Activated T-helper 1 cell treated with anti-CD3 and anti-CD28 coated beads, Interleukin-12 subunit alpha, Interleukin-12 subunit beta, Interleukin-2, Interleukin-4 antibody, amounts not matched to agents 30 ng/mL and 10 ng/mL and 1 ng/mL, durations not matched to agents 14 hours and 24 hours and 36 hours (primary cell): ENCODE measurements at regions not wholly inside any gene's neighbourhood (a gene's known extent, or its start where the extent isn't known, plus 50 kb on each side); places are given as distances from the start of the nearest gene placed in this dataset.
"Not testable (repeated sequence)": the region's sequence is repeated elsewhere in the genome, so short reads cannot be mapped to it uniquely, and the experiment has no call there.

Experiments
- DNase-seq: peaks from one replicate; pipeline ENCODE4 v3.0.0; 2021; ENCODE audit warnings: low spot score
- H3K27ac Mint-ChIP-seq: one replicate; pipeline ENCODE4 v1.8.0; 2021; ENCODE audit warnings: mild to moderate bottlenecking, mixed read lengths
- H3K27me3 Mint-ChIP-seq: one replicate; pipeline ENCODE4 v1.8.0; 2022; ENCODE audit warnings: mild to moderate bottlenecking, moderate library complexity, mixed read lengths; ENCODE audit not compliant: insufficient read depth
- H3K36me3 Mint-ChIP-seq: one replicate; pipeline ENCODE4 v1.8.0; 2021; ENCODE audit warnings: low read depth, mixed read lengths
- H3K4me1 Mint-ChIP-seq: one replicate; pipeline ENCODE4 v1.8.0; 2021; ENCODE audit warnings: low read depth, mixed read lengths
- H3K4me3 Mint-ChIP-seq: one replicate; pipeline ENCODE4 v1.8.0; 2021; ENCODE audit warnings: mild to moderate bottlenecking, moderate library complexity, mixed read lengths
- H3K9me3 Mint-ChIP-seq: one replicate; pipeline ENCODE4 v1.8.0; 2021; ENCODE audit warnings: mixed read lengths
- intact Hi-C: fragments of 100-400 bp; cut with micrococcal nuclease; formaldehyde crosslinking; loops from one replicate; pipeline ENCODE4 v1.15.1; 2024

GRCh38 chr10:124321433-124322089 lies 97.2 kb downstream of the OAT start:
- intact Hi-C loops: no loop called here
- Mint-ChIP-seq H3K9me3 (no peaks in the 10 kb centered on the region), H3K27ac (peak overlapping the region; percentile 44), H3K36me3 (no peaks in the 10 kb centered on the region), H3K4me3 (no peak overlapping the region), H3K4me1 (no peaks in the 10 kb centered on the region), H3K27me3 (no peaks in the 10 kb centered on the region)
- no peak for DNase-seq

GRCh38 chr10:124320778-124321432 lies 97.8 kb downstream of the OAT start:
- no peak overlapping the region for H3K4me3 Mint-ChIP-seq
- no peaks in the 10 kb centered on the region for H3K27me3 Mint-ChIP-seq
- intact Hi-C loops: no loop called here
- no peaks in the 10 kb centered on the region for H3K4me1 Mint-ChIP-seq
- DNase-seq: no peak
- no peaks in the 10 kb centered on the region for H3K36me3 Mint-ChIP-seq
- H3K27ac Mint-ChIP-seq: no peak overlapping the region
- H3K9me3 Mint-ChIP-seq: no peaks in the 10 kb centered on the region

- Mint-ChIP-seq H3K9me3 (peaks cover 4% of the 10 kb centered on the region), H3K27ac (no peak overlapping the region), H3K4me3 (no peak overlapping the region), H3K27me3 (no peaks in the 10 kb centered on the region), H3K4me1 (no peaks in the 10 kb centered on the region), H3K36me3 (no peaks in the 10 kb centered on the region)
- no peak for DNase-seq
- intact Hi-C loops: no loop called here
Observed at GRCh38 chr10:124319926-124320391, 98.8 kb downstream of the OAT start.

- DNase-seq, intact Hi-C loops, H3K4me3 Mint-ChIP-seq, H3K4me1 Mint-ChIP-seq, H3K27ac Mint-ChIP-seq, H3K36me3 Mint-ChIP-seq, H3K27me3 Mint-ChIP-seq, H3K9me3 Mint-ChIP-seq: not testable (repeated sequence)
Observed at GRCh38 chr10:124319520-124319919, 99.2 kb downstream of the OAT start.

GRCh38 chr10:124318811-124319210 lies 99.9 kb downstream of the OAT start:
- intact Hi-C loops: no loop called here
- no peak overlapping the region for H3K27ac Mint-ChIP-seq
- H3K9me3 Mint-ChIP-seq: peaks cover 7% of the 10 kb centered on the region
- no peaks in the 10 kb centered on the region for H3K4me1 Mint-ChIP-seq
- DNase-seq: no peak
- H3K36me3 Mint-ChIP-seq: no peaks in the 10 kb centered on the region
- H3K4me3 Mint-ChIP-seq: no peak overlapping the region
- H3K27me3 Mint-ChIP-seq: no peaks in the 10 kb centered on the region

GRCh38 chr10:124318076-124318475 lies 100.6 kb downstream of the OAT start:
- H3K9me3 Mint-ChIP-seq: peaks cover 7% of the 10 kb centered on the region
- peaks cover 1% of the 10 kb centered on the region for H3K27me3 Mint-ChIP-seq
- no peak overlapping the region for H3K4me3 Mint-ChIP-seq
- intact Hi-C loops: no loop called here
- no peak for DNase-seq
- H3K4me1 Mint-ChIP-seq: no peaks in the 10 kb centered on the region
- no peaks in the 10 kb centered on the region for H3K36me3 Mint-ChIP-seq
- H3K27ac Mint-ChIP-seq: no peak overlapping the region

GRCh38 chr10:124316326-124316725 lies 102.4 kb downstream of the OAT start:
- no peak for DNase-seq
- intact Hi-C loops: no loop called here
- Mint-ChIP-seq H3K4me1 (no peaks in the 10 kb centered on the region), H3K27ac (no peak overlapping the region), H3K9me3 (peaks cover 7% of the 10 kb centered on the region), H3K27me3 (peaks cover 1% of the 10 kb centered on the region), H3K4me3 (no peak overlapping the region), H3K36me3 (no peaks in the 10 kb centered on the region)

GRCh38 chr10:124315591-124316270 lies 103.0 kb downstream of the OAT start:
- intact Hi-C loops: no loop called here
- Mint-ChIP-seq H3K27ac (no peak overlapping the region), H3K9me3 (peaks cover 7% of the 10 kb centered on the region), H3K36me3 (no peaks in the 10 kb centered on the region), H3K27me3 (peaks cover 1% of the 10 kb centered on the region), H3K4me3 (no peak overlapping the region), H3K4me1 (no peaks in the 10 kb centered on the region)
- no peak for DNase-seq

- no peaks in the 10 kb centered on the region for H3K4me1 Mint-ChIP-seq
- intact Hi-C loops: no loop called here
Observed at GRCh38 chr10:124313374-124313773, 105.3 kb downstream of the OAT start.

GRCh38 chr10:124308811-124309210 lies 109.9 kb downstream of the OAT start:
- Mint-ChIP-seq H3K27me3 (peaks cover 5% of the 10 kb centered on the region), H3K4me1 (no peaks in the 10 kb centered on the region), H3K9me3 (no peaks in the 10 kb centered on the region), H3K27ac (no peak overlapping the region), H3K4me3 (no peak overlapping the region), H3K36me3 (no peaks in the 10 kb centered on the region)
- DNase-seq: no peak
- intact Hi-C loops: no loop called here

More at GRCh38 chr10:124313374-124313773, 105.3 kb downstream of the OAT start:
- Mint-ChIP-seq H3K36me3 (no peaks in the 10 kb centered on the region), H3K9me3 (peaks cover 7% of the 10 kb centered on the region), H3K27ac (no peak overlapping the region), H3K27me3 (peaks cover 5% of the 10 kb centered on the region), H3K4me3 (no peak overlapping the region)
- no peak for DNase-seq

GRCh38 chr10:124308056-124308645 lies 110.6 kb downstream of the OAT start:
- Mint-ChIP-seq H3K27me3 (peaks cover 3% of the 10 kb centered on the region), H3K9me3 (no peaks in the 10 kb centered on the region), H3K27ac (no peak overlapping the region), H3K4me3 (no peak overlapping the region), H3K4me1 (no peaks in the 10 kb centered on the region), H3K36me3 (no peaks in the 10 kb centered on the region)
- no peak for DNase-seq
- intact Hi-C loops: no loop called here

GRCh38 chr10:124307591-124307990 lies 111.1 kb downstream of the OAT start:
- DNase-seq: no peak
- H3K27me3 Mint-ChIP-seq: peaks cover 3% of the 10 kb centered on the region
- intact Hi-C loops: no loop called here
- H3K4me3 Mint-ChIP-seq: no peak overlapping the region
- no peaks in the 10 kb centered on the region for H3K4me1 Mint-ChIP-seq
- H3K9me3 Mint-ChIP-seq: no peaks in the 10 kb centered on the region
- no peak overlapping the region for H3K27ac Mint-ChIP-seq
- H3K36me3 Mint-ChIP-seq: no peaks in the 10 kb centered on the region

GRCh38 chr10:124306922-124307371 lies 111.8 kb downstream of the OAT start:
- Mint-ChIP-seq H3K36me3 (no peaks in the 10 kb centered on the region), H3K27ac (no peak overlapping the region), H3K27me3 (peaks cover 3% of the 10 kb centered on the region), H3K4me3 (no peak overlapping the region), H3K4me1 (no peaks in the 10 kb centered on the region), H3K9me3 (no peaks in the 10 kb centered on the region)
- no peak for DNase-seq
- intact Hi-C loops: no loop called here
